Gastrocnemius medialis (tissue), 4 donors: ENCODE measurements at regions not wholly inside any gene's neighbourhood (a gene's known extent, or its start where the extent isn't known, plus 50 kb on each side); places are given as distances from the start of the nearest gene placed in this dataset.

ENCODE experiments used
- ATAC-seq, 2 donors: fragments of 150-250 bp; one replicate each; pipeline ENCODE4 v1.9.1; 2016
- DNase-seq, 2 donors: peaks; one replicate each; pipeline ENCODE4 v3.0.0-alpha.2; 2019
- H3K27ac ChIP-seq, 4 donors: fragments of 200-600 bp; sonication (generic); 1 replicate in 1 of 4; 2 replicates in 3 of 4; pipeline ENCODE4 v1.5.1; 2016 to 2018; ENCODE audit warnings: mild to moderate bottlenecking in 2 of 4, moderate library complexity in 1 of 4
- H3K27me3 ChIP-seq, 3 donors: fragments of 200-600 bp; sonication (generic) in 2 of 3; 1 replicate in 1 of 3; 2 replicates in 2 of 3; pipeline versions ENCODE4 v1.5.1 to v1.6.0; 2016 to 2019; ENCODE audit warnings: mild to moderate bottlenecking in 1 of 3, moderate library complexity in 1 of 3
- H3K36me3 ChIP-seq, 2 donors: fragments of 200-600 bp; sonication (generic) in 1 of 2; one replicate each; pipeline ENCODE4 v1.5.1; 2017 to 2018
- H3K4me1 ChIP-seq, 2 donors: fragments of 200-600 bp; sonication (generic) in 1 of 2; one replicate each; pipeline ENCODE4 v1.5.1; 2016 to 2017; ENCODE audit warnings: mild to moderate bottlenecking in 2 of 2
- H3K4me3 ChIP-seq, 4 donors: fragments of 200-600 bp; sonication (generic) in 3 of 4; 1 replicate in 1 of 4; 2 replicates in 3 of 4; pipeline ENCODE4 v1.5.1; 2016 to 2019; ENCODE audit warnings: mild to moderate bottlenecking in 2 of 4
- H3K9me3 ChIP-seq, 3 donors: fragments of 200-600 bp; sonication (generic) in 2 of 3; 1 replicate in 1 of 3; 2 replicates in 2 of 3; pipeline ENCODE4 v1.5.1; 2016 to 2019
- POLR2A ChIP-seq, 2 donors: fragments of 450-650 bp; IDR thresholded peaks; one replicate each; pipeline ENCODE4 v1.6.1; 2017; ENCODE audit warnings: antibody characterized with exemption in 2 of 2, mild to moderate bottlenecking in 2 of 2, moderate library complexity in 2 of 2
- in situ Hi-C, 4 donors: fragments of 200-750 bp; cut with MboI; loops; one replicate each; pipeline versions ENCODE4 v1.15.0 to v1.8.0; 2017; ENCODE audit warnings: low sequenced_read_pairs in 4 of 4
- intact Hi-C: fragments of 100-400 bp; cut with DNase I; formaldehyde crosslinking; loops from one replicate; pipeline ENCODE4 v1.15.1; 2023; ENCODE audit warnings: low total_unique reads
- TF ChIP-seq, protein P1 (sequence below), 5 experiments: fragments of 450-650 bp in 3 of 5; fragments of 200-600 bp in 2 of 5; sonication (generic) in 2 of 5; IDR thresholded peaks in 4 of 5; conservative IDR thresholded peaks in 1 of 5; 1 replicate in 4 of 5; 2 replicates in 1 of 5; pipeline ENCODE4 v1.5.1; 2016 to 2019; ENCODE audit warnings: antibody characterized with exemption in 5 of 5, mild to moderate bottlenecking in 3 of 5, moderate library complexity in 3 of 5

DNA sequence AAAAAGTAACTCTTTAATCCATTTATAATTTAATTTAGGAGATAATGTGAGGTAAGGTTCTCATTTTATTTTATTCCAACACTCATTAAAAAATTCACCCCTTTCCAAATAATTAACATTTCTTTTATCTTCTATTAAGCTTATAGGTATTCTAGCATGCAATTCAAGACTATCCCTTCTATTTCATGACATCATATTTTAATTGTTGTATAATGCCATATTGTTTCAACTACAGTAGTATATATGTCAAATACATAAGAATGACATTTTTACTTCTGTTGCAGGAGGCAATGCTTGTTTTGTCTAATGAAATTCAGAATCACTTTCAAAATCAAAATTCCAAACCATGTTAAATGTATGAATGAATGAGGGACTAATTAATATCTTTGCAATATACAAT lies 76.2 kb downstream of the MAFB start:
- no peak for TF ChIP-seq POLR2A (IDR thresholded peaks at IDR 0.05)
- TF ChIP-seq, protein P1, sequence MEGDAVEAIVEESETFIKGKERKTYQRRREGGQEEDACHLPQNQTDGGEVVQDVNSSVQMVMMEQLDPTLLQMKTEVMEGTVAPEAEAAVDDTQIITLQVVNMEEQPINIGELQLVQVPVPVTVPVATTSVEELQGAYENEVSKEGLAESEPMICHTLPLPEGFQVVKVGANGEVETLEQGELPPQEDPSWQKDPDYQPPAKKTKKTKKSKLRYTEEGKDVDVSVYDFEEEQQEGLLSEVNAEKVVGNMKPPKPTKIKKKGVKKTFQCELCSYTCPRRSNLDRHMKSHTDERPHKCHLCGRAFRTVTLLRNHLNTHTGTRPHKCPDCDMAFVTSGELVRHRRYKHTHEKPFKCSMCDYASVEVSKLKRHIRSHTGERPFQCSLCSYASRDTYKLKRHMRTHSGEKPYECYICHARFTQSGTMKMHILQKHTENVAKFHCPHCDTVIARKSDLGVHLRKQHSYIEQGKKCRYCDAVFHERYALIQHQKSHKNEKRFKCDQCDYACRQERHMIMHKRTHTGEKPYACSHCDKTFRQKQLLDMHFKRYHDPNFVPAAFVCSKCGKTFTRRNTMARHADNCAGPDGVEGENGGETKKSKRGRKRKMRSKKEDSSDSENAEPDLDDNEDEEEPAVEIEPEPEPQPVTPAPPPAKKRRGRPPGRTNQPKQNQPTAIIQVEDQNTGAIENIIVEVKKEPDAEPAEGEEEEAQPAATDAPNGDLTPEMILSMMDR (IDR thresholded peaks at IDR 0.05 in 4 of 5, conservative IDR thresholded peaks at IDR 0.05 in 1 of 5): no peak
- Histone ChIP-seq H3K4me1 (no peaks in the 10 kb centered on the region), H3K9me3 (no peaks in the 10 kb centered on the region), H3K27me3 (no peaks in the 10 kb centered on the region), H3K36me3 (no peaks in the 10 kb centered on the region), H3K4me3 (no peak overlapping the region), H3K27ac (no peak overlapping the region)
- in situ Hi-C loops: no loop called here
- DNase-seq (no peak), ATAC-seq (no peak)
- intact Hi-C loops: no loop called here

GRCh38 chr20:40612247-40612646 lies 76.8 kb downstream of the MAFB start:
- DNase-seq (no peak), ATAC-seq (no peak)
- TF ChIP-seq, protein P1 (IDR thresholded peaks at IDR 0.05 in 4 of 5, conservative IDR thresholded peaks at IDR 0.05 in 1 of 5): no peak
- no peak for TF ChIP-seq POLR2A (IDR thresholded peaks at IDR 0.05)
- Histone ChIP-seq H3K4me3 (no peak overlapping the region), H3K36me3 (no peaks in the 10 kb centered on the region), H3K9me3 (no peaks in the 10 kb centered on the region), H3K27ac (no peak overlapping the region), H3K4me1 (no peaks in the 10 kb centered on the region), H3K27me3 (no peaks in the 10 kb centered on the region)
- intact Hi-C loops: no loop called here
- in situ Hi-C loops: no loop called here

- intact Hi-C loops: no loop called here
- in situ Hi-C loops: no loop called here
- H3K9me3 ChIP-seq: no peaks in the 10 kb centered on the region
- no peaks in the 10 kb centered on the region for H3K27me3 ChIP-seq
- no peak overlapping the region for H3K4me3 ChIP-seq
- H3K36me3 ChIP-seq: no peaks in the 10 kb centered on the region
- TF ChIP-seq POLR2A (IDR thresholded peaks at IDR 0.05): no peak
- TF ChIP-seq, protein P1 (IDR thresholded peaks at IDR 0.05 in 4 of 5, conservative IDR thresholded peaks at IDR 0.05 in 1 of 5): no peak
- no peak for DNase-seq
- no peak overlapping the region for H3K27ac ChIP-seq
- no peaks in the 10 kb centered on the region for H3K4me1 ChIP-seq
- no peak for ATAC-seq
Measured at GRCh38 chr20:40610730-40611129, 78.3 kb downstream of the MAFB start.

- intact Hi-C loops: no loop called here
- Histone ChIP-seq H3K27me3 (no peaks in the 10 kb centered on the region), H3K4me1 (no peaks in the 10 kb centered on the region), H3K4me3 (no peak overlapping the region), H3K9me3 (no peaks in the 10 kb centered on the region), H3K36me3 (no peaks in the 10 kb centered on the region), H3K27ac (no peak overlapping the region)
- TF ChIP-seq POLR2A (IDR thresholded peaks at IDR 0.05): no peak
- TF ChIP-seq, protein P1 (IDR thresholded peaks at IDR 0.05 in 4 of 5, conservative IDR thresholded peaks at IDR 0.05 in 1 of 5): no peak
- DNase-seq: no peak
- ATAC-seq: no peak
- in situ Hi-C loops: no loop called here
Measured at GRCh38 chr20:40607927-40608326, 81.1 kb downstream of the MAFB start.

GRCh38 chr20:40606660-40607059 lies 82.4 kb downstream of the MAFB start:
- no peaks in the 10 kb centered on the region for H3K36me3 ChIP-seq
- ATAC-seq: no peak
- TF ChIP-seq, protein P1 (IDR thresholded peaks at IDR 0.05 in 4 of 5, conservative IDR thresholded peaks at IDR 0.05 in 1 of 5): no peak
- no peak for TF ChIP-seq POLR2A (IDR thresholded peaks at IDR 0.05)
- no peaks in the 10 kb centered on the region for H3K9me3 ChIP-seq
- no peaks in the 10 kb centered on the region for H3K4me1 ChIP-seq
- H3K4me3 ChIP-seq: no peak overlapping the region
- intact Hi-C loops: no loop called here
- H3K27ac ChIP-seq: no peak overlapping the region
- DNase-seq: no peak
- in situ Hi-C loops: no loop called here
- no peaks in the 10 kb centered on the region for H3K27me3 ChIP-seq
